Ishikawa (cell line): ENCODE measurements at regions not wholly inside any gene's neighbourhood (a gene's known extent, or its start where the extent isn't known, plus 50 kb on each side); places are given as distances from the start of the nearest gene placed in this dataset.

Source experiments
- CREB1 ChIP-seq: IDR thresholded peaks from 2 replicates; pipeline ENCODE4 v1.6.1; 2012; ENCODE audit warnings: low read depth
- EGR1 ChIP-seq: IDR thresholded peaks from 2 replicates; pipeline ENCODE4 v1.6.1; 2012
- RAD21 ChIP-seq: IDR thresholded peaks from 2 replicates; pipeline ENCODE4 v1.6.1; 2012; ENCODE audit warnings: low read depth
- TAF1 ChIP-seq: IDR thresholded peaks from 2 replicates; pipeline ENCODE4 v1.6.1; 2012; ENCODE audit warnings: low read depth, mild to moderate bottlenecking
- TEAD4 ChIP-seq: IDR thresholded peaks from 2 replicates; pipeline ENCODE4 v1.6.1; 2012
- ZBTB7A ChIP-seq: IDR thresholded peaks from 2 replicates; pipeline ENCODE4 v1.6.1; 2012; ENCODE audit warnings: low read depth
- TF ChIP-seq, protein P1 (sequence below): IDR thresholded peaks from 2 replicates; pipeline ENCODE4 v1.6.1; 2012; ENCODE audit warnings: low read depth, mild to moderate bottlenecking

DNA sequence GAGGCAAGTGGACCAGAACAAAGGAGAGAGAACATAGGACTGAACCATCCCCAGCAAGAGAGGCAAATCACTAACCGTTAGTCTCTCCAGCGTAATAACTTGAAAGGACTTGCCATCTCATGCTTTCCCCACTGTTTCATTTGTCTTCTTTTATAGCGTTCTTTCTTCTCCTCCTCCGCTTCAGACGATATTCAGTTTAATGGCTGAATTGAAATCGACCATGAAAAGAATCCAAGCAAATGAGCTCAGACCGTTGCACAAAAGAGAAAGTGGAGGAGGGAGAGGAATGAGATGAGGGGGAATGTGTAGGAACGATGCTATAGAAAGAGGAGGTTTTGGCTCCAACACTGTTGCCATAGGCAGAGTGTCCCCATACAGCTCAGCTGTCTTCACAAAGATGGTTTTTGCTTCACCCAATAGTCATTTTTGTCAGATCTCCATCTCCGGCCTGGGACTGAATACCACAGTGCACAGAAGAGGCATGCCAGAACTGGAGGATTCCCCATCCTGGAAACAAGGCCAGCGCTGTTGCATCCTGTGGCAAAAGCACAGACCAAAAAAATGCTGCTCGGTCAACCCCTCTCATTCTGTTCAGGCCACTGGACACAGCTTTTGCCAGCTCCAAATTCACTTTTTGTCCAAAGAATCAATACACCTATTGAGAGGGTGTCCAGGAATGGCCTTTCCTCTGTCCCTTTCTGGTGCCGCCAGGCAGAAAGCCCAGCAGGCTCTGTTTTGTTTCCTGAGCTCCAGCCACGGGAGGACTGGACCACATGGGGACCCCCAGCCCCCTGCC is 176.1 kb downstream of the ID4 start:
- TF ChIP-seq TEAD4, result no peak
- no peak for TF ChIP-seq TAF1
- TF ChIP-seq CREB1, result no peak
- TF ChIP-seq ZBTB7A, result no peak
- TF ChIP-seq RAD21, result no peak
- TF ChIP-seq, protein P1, sequence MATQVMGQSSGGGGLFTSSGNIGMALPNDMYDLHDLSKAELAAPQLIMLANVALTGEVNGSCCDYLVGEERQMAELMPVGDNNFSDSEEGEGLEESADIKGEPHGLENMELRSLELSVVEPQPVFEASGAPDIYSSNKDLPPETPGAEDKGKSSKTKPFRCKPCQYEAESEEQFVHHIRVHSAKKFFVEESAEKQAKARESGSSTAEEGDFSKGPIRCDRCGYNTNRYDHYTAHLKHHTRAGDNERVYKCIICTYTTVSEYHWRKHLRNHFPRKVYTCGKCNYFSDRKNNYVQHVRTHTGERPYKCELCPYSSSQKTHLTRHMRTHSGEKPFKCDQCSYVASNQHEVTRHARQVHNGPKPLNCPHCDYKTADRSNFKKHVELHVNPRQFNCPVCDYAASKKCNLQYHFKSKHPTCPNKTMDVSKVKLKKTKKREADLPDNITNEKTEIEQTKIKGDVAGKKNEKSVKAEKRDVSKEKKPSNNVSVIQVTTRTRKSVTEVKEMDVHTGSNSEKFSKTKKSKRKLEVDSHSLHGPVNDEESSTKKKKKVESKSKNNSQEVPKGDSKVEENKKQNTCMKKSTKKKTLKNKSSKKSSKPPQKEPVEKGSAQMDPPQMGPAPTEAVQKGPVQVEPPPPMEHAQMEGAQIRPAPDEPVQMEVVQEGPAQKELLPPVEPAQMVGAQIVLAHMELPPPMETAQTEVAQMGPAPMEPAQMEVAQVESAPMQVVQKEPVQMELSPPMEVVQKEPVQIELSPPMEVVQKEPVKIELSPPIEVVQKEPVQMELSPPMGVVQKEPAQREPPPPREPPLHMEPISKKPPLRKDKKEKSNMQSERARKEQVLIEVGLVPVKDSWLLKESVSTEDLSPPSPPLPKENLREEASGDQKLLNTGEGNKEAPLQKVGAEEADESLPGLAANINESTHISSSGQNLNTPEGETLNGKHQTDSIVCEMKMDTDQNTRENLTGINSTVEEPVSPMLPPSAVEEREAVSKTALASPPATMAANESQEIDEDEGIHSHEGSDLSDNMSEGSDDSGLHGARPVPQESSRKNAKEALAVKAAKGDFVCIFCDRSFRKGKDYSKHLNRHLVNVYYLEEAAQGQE, result no peak
- TF ChIP-seq EGR1, result no peak
